ENCODE measurements at regions not wholly inside any gene's neighbourhood (a gene's known extent, or its start where the extent isn't known, plus 50 kb on each side); places are given as distances from the start of the nearest gene placed in this dataset.

GRCh38 chr5:2093859-2094615 lies 211.3 kb upstream of the IRX4 start:
- TF ChIP-seq CTCF (IDR thresholded peaks at IDR 0.05) (no peak), POLR2A (IDR thresholded peaks at IDR 0.05) (no peak), EP300 (IDR thresholded peaks at IDR 0.05) (no peak)

All from ovary (tissue), 3 donors.